OCI-LY7 (cell line): ENCODE measurements at regions not wholly inside any gene's neighbourhood (a gene's known extent, or its start where the extent isn't known, plus 50 kb on each side); places are given as distances from the start of the nearest gene placed in this dataset.
"Not testable (repeated sequence)": the region's sequence is repeated elsewhere in the genome, so short reads cannot be mapped to it uniquely, and the experiment has no call there.

Experiments used
- BruUV-seq: library from RNA; stranded (reverse); fragments of 400-500 nt; replicated peaks from 2 replicates; lab custom pipeline; 2021; lab: Mats Ljungman, UMichigan
- CTCF ChIA-PET: fragments of 300-600 bp; sonication (Branson Sonifier 250); formaldehyde crosslinking; loops from one replicate; lab custom pipeline; 2022; ENCODE audit warnings: antibody characterized with exemption; ENCODE audit not compliant: unreplicated experiment; lab: Charles Lee
- POLR2A ChIA-PET: fragments of 300-600 bp; sonication (Branson Sonifier 250); formaldehyde crosslinking; loops from one replicate; lab custom pipeline; 2022; ENCODE audit warnings: antibody characterized with exemption; lab: Charles Lee
- DNase-seq: peaks from one replicate; pipeline ENCODE4 v3.0.0-alpha.2; 2015; ENCODE audit warnings: low spot score
- H2AFZ ChIP-seq: fragments of 200-600 bp; sonication (generic), shearing (Covaris generic); 2 replicates; pipeline ENCODE4 v1.6.1; 2014; ENCODE audit warnings: mild to moderate bottlenecking, antibody characterized with exemption, low read length, moderate library complexity
- H3K27ac ChIP-seq: fragments of 200-600 bp; sonication (generic); 2 replicates; pipeline ENCODE4 v1.5.1; 2014; ENCODE audit warnings: mixed run types, low read depth, mild to moderate bottlenecking, moderate library complexity, low read length, inconsistent platforms; ENCODE audit not compliant: poor library complexity, severe bottlenecking
- H3K36me3 ChIP-seq: fragments of 200-600 bp; sonication (generic); 2 replicates; pipeline ENCODE4 v1.6.1; 2014; ENCODE audit warnings: mild to moderate bottlenecking, antibody characterized with exemption, low read length, moderate library complexity, mixed read lengths; ENCODE audit not compliant: insufficient read depth
- H3K4me1 ChIP-seq: fragments of 200-600 bp; sonication (generic); 2 replicates; pipeline ENCODE4 v1.5.1; 2014; ENCODE audit warnings: mild to moderate bottlenecking, low read length; ENCODE audit not compliant: insufficient read depth, poor library complexity, severe bottlenecking
- H3K4me2 ChIP-seq: fragments of 200-600 bp; sonication (generic); 2 replicates; pipeline ENCODE4 v1.6.1; 2014; ENCODE audit warnings: mild to moderate bottlenecking, low read length
- H3K4me3 ChIP-seq: fragments of 200-600 bp; sonication (generic); 2 replicates; pipeline ENCODE4 v1.5.1; 2014; ENCODE audit warnings: mild to moderate bottlenecking, low read depth, low read length; ENCODE audit not compliant: poor library complexity, severe bottlenecking
- H3K79me2 ChIP-seq: fragments of 200-600 bp; sonication (generic); 2 replicates; pipeline ENCODE4 v1.6.1; 2016; ENCODE audit warnings: low read depth, mild to moderate bottlenecking, low read length, moderate library complexity, mixed read lengths; ENCODE audit not compliant: insufficient read depth
- H3K9me2 ChIP-seq: fragments of 200-600 bp; sonication (generic); 2 replicates; pipeline ENCODE4 v1.6.1; 2016; ENCODE audit warnings: mild to moderate bottlenecking, low read length, mixed read lengths; ENCODE audit not compliant: insufficient read depth
- H3K9me3 ChIP-seq: fragments of 200-600 bp; sonication (generic); 2 replicates; pipeline ENCODE4 v1.6.1; 2014; ENCODE audit warnings: mild to moderate bottlenecking, mixed run types, low read length, mixed read lengths
- H4K20me1 ChIP-seq: fragments of 200-600 bp; sonication (generic); 2 replicates; pipeline ENCODE4 v1.6.1; 2014; ENCODE audit warnings: mild to moderate bottlenecking, antibody characterized with exemption, low read length, moderate library complexity, mixed read lengths; ENCODE audit not compliant: insufficient read depth
- EZH2phosphoT487 ChIP-seq: fragments of 200-600 bp; sonication (generic); IDR thresholded peaks from 2 replicates; pipeline ENCODE4 v1.6.1; 2018; ENCODE audit warnings: low read depth, borderline replicate concordance, mild to moderate bottlenecking, mixed run types, antibody characterized with exemption, low read length, moderate library complexity, mixed read lengths
- intact Hi-C: fragments of 100-400 bp; cut with micrococcal nuclease; formaldehyde crosslinking; loops from one replicate; pipeline ENCODE4 v1.10.0; 2022; ENCODE audit not compliant: unreplicated experiment
- TF ChIP-seq, protein P1 (sequence below): fragments of 200-600 bp; sonication (generic); conservative IDR thresholded peaks from 2 replicates; pipeline ENCODE4 v1.5.1; 2014; ENCODE audit warnings: mild to moderate bottlenecking, antibody characterized with exemption, low read length, moderate library complexity, mixed read lengths

DNA sequence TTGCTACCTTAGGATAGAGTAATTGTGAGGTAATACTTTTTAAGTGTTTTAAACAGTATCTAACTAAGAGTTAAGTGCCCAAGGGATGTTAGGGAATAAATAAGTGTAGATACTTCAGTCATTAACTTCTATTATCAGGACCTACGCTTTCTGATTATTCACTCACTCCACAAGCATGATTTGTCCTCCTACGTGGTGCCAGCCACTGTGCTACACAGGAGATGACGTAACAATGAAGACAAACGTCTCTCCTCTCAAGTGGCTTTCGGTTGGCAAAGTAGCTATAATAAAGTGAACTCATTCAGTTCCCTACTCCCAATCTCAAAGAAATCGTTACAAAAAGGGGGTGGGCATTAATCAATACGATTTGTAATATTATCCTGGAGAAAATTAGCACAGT is 100.9 kb upstream of the SETBP1 start:
- no peak for TF ChIP-seq EZH2phosphoT487
- TF ChIP-seq, protein P1, sequence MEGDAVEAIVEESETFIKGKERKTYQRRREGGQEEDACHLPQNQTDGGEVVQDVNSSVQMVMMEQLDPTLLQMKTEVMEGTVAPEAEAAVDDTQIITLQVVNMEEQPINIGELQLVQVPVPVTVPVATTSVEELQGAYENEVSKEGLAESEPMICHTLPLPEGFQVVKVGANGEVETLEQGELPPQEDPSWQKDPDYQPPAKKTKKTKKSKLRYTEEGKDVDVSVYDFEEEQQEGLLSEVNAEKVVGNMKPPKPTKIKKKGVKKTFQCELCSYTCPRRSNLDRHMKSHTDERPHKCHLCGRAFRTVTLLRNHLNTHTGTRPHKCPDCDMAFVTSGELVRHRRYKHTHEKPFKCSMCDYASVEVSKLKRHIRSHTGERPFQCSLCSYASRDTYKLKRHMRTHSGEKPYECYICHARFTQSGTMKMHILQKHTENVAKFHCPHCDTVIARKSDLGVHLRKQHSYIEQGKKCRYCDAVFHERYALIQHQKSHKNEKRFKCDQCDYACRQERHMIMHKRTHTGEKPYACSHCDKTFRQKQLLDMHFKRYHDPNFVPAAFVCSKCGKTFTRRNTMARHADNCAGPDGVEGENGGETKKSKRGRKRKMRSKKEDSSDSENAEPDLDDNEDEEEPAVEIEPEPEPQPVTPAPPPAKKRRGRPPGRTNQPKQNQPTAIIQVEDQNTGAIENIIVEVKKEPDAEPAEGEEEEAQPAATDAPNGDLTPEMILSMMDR, result no peak
- H3K9me2 ChIP-seq, result no peaks in the 10 kb centered on the region
- no peaks in the 10 kb centered on the region for H3K79me2 ChIP-seq
- POLR2A ChIA-PET, result interaction anchor here (0.6 kb wide), 1 partner anchor 1296 kb away, joined by 3 read pairs; no protein-coding TSS in a partner anchor
- no peak for DNase-seq
- BruUV-seq, result no TSS peak
- no peaks in the 10 kb centered on the region for H3K36me3 ChIP-seq
- no peak overlapping the region for H3K27ac ChIP-seq
- H2AFZ ChIP-seq, result no peak overlapping the region
- no peaks in the 10 kb centered on the region for H4K20me1 ChIP-seq
- H3K9me3 ChIP-seq, result no peaks in the 10 kb centered on the region
- no peaks in the 10 kb centered on the region for H3K4me1 ChIP-seq
- H3K4me3 ChIP-seq, result no peak overlapping the region
- no peak overlapping the region for H3K4me2 ChIP-seq
- intact Hi-C loops, result no loop called here
- CTCF ChIA-PET, result no interaction called here

GRCh38 chr18:44580159-44580558 is 100.5 kb upstream of the SETBP1 start:
- no TSS peak for BruUV-seq
- H3K27ac ChIP-seq, result no peak overlapping the region
- H3K79me2 ChIP-seq, result no peaks in the 10 kb centered on the region
- H3K36me3 ChIP-seq, result no peaks in the 10 kb centered on the region
- H3K9me2 ChIP-seq, result no peaks in the 10 kb centered on the region
- ChIA-PET CTCF (no interaction called here), POLR2A (interaction anchor here (0.6 kb wide), 1 partner anchor 1295 kb away, joined by 3 read pairs; no protein-coding TSS in a partner anchor)
- H3K4me1 ChIP-seq, result no peaks in the 10 kb centered on the region
- intact Hi-C loops, result no loop called here
- no peaks in the 10 kb centered on the region for H3K9me3 ChIP-seq
- TF ChIP-seq, protein P1, result no peak
- TF ChIP-seq EZH2phosphoT487, result no peak
- no peaks in the 10 kb centered on the region for H4K20me1 ChIP-seq
- no peak overlapping the region for H3K4me3 ChIP-seq
- no peak overlapping the region for H3K4me2 ChIP-seq
- H2AFZ ChIP-seq, result no peak overlapping the region
- DNase-seq, result no peak

- DNase-seq, POLR2A ChIA-PET, CTCF ChIA-PET, H3K9me2 ChIP-seq, H3K27ac ChIP-seq, H3K4me1 ChIP-seq, H3K36me3 ChIP-seq, H3K9me3 ChIP-seq, H3K79me2 ChIP-seq, H2AFZ ChIP-seq, BruUV-seq, intact Hi-C loops, H4K20me1 ChIP-seq, H3K4me2 ChIP-seq, H3K4me3 ChIP-seq: not testable (repeated sequence)
These were observed 99.9 kb upstream of the SETBP1 start for GRCh38 chr18:44580782-44581181.
